Fibroblast of lung (primary cell): ENCODE measurements at regions not wholly inside any gene's neighbourhood (a gene's known extent, or its start where the extent isn't known, plus 50 kb on each side); places are given as distances from the start of the nearest gene placed in this dataset.

Experiments
- DNase-seq, 2 donors: peaks; one replicate each; pipeline versions ENCODE4 v3.0.0 to v3.0.0-alpha.2; 2010; ENCODE audit warnings: low read depth in 2 of 2
- H2AFZ ChIP-seq: 2 replicates; pipeline ENCODE4 v1.5.1; 2012; ENCODE audit warnings: low read length, control low read depth, inconsistent platforms
- H3K27ac ChIP-seq: 2 replicates; pipeline ENCODE4 v1.5.1; 2011; ENCODE audit warnings: low read length, control low read depth; ENCODE audit not compliant: insufficient read depth
- H3K27me3 ChIP-seq: 2 replicates; pipeline ENCODE4 v1.5.1; 2011; ENCODE audit warnings: mild to moderate bottlenecking, low read length; ENCODE audit not compliant: control insufficient read depth, insufficient read depth
- H3K36me3 ChIP-seq: 2 replicates; pipeline ENCODE4 v1.5.1; 2011; ENCODE audit warnings: low read length; ENCODE audit not compliant: control insufficient read depth, insufficient read depth
- H3K4me1 ChIP-seq: 2 replicates; pipeline ENCODE4 v1.5.1; 2011; ENCODE audit warnings: low read length; ENCODE audit not compliant: control insufficient read depth, insufficient read depth; ENCODE audit errors: extremely low read depth
- H3K4me2 ChIP-seq: 2 replicates; pipeline ENCODE4 v1.5.1; 2011; ENCODE audit warnings: low read length, control low read depth; ENCODE audit not compliant: insufficient read depth; ENCODE audit errors: extremely low read depth
- H3K4me3 ChIP-seq, 4 experiments: fragments of 200-600 bp in 1 of 4; sonication (generic) in 1 of 4; replicated peaks in 1 of 4; 2 replicates each; pipeline ENCODE4 v1.5.1; 2011 to 2016; ENCODE audit warnings: low read length in 4 of 4, low read depth in 3 of 4, mild to moderate bottlenecking in 3 of 4, control low read depth in 2 of 4, inconsistent platforms in 1 of 4, mixed read lengths in 1 of 4; ENCODE audit not compliant: insufficient read depth in 1 of 4; ENCODE audit errors: control extremely low read depth in 1 of 4
- H3K79me2 ChIP-seq: 2 replicates; pipeline ENCODE4 v1.5.1; 2012; ENCODE audit warnings: mild to moderate bottlenecking, low read length, inconsistent platforms; ENCODE audit not compliant: control insufficient read depth, insufficient read depth
- H3K9ac ChIP-seq: 2 replicates; pipeline ENCODE4 v1.5.1; 2011; ENCODE audit warnings: mild to moderate bottlenecking, low read length, control low read depth; ENCODE audit not compliant: insufficient read depth
- H3K9me3 ChIP-seq: 2 replicates; pipeline ENCODE4 v1.5.1; 2012; ENCODE audit warnings: low read depth, low read length; ENCODE audit not compliant: control insufficient read depth, insufficient read depth
- H4K20me1 ChIP-seq: 2 replicates; pipeline ENCODE4 v1.5.1; 2011; ENCODE audit warnings: low read length; ENCODE audit not compliant: control insufficient read depth, insufficient read depth; ENCODE audit errors: extremely low read depth
- EZH2 ChIP-seq: IDR thresholded peaks from 2 replicates; pipeline ENCODE4 v1.5.1; 2012; ENCODE audit warnings: low read length, control low read depth, mild to moderate bottlenecking; ENCODE audit errors: missing control alignments
- TF ChIP-seq, protein P1 (sequence below), 2 donors: IDR thresholded peaks in 1 of 2; conservative IDR thresholded peaks in 1 of 2; 1 replicate in 1 of 2; 2 replicates in 1 of 2; pipeline ENCODE4 v1.5.1; 2011 to 2012; ENCODE audit warnings: low read length in 2 of 2, control low read depth in 1 of 2, inconsistent platforms in 1 of 2, low read depth in 1 of 2, mild to moderate bottlenecking in 1 of 2

DNA sequence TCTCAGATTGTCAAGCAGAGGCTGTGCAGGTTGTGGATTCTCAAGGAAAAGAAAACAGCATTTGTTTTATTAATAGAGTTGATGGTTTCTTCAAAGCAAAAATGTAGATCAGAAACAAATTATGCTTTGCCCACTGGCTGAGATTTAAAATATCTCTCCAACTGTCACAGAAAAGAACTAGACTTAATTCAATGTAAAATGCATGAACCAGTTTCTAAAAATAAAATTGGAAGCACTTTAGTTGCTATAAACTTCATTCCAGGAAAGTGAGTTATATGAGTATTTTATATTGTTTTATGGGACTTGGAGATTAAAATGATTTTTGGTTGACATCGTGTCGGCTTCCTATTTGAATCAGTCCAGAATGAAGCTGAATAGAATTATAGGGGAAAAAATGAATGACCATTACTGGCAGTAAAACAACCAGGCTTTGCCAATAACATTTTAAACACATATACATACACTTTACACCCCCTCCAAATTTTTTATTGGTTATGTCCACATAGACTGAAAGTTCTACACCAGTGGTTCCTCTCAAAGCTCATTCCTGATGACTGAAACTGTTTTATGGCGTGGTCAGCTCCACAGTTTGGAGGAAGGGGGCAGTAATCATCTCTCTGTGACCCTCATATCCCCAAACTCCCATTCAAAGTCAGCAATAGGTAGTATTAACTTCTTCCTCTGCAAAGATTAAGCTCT is 55.5 kb upstream of the DAAM1 start:
- no peak overlapping the region for H2AFZ ChIP-seq

DNA sequence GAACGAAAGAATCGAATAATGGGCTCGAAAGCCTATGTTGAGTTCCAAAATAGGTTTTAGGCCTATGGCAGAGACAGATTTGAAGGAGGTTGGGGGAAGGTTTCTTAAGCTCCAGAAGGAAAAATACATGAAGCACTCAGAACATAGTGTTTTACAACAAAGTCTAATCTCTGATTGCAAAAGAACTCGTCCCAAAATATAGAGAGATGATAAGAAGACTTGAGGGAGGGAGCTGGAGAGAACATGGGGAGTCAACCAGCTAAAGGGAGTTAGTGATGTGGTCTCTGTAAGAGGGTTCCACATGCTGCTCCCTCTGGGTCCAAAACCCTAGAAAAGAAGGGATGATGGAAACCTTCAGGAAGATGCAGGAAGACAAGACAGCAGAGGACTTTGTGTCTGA is 54.8 kb upstream of the DAAM1 start:
- no peak for DNase-seq
- H3K27me3 ChIP-seq, result no peaks in the 10 kb centered on the region
- H3K9me3 ChIP-seq, result no peaks in the 10 kb centered on the region
- no peak overlapping the region for H2AFZ ChIP-seq
- H3K4me3 ChIP-seq, result no peak overlapping the region
- no peak overlapping the region for H3K27ac ChIP-seq
- H3K79me2 ChIP-seq, result no peaks in the 10 kb centered on the region
- no peaks in the 10 kb centered on the region for H4K20me1 ChIP-seq
- no peak for TF ChIP-seq EZH2
- TF ChIP-seq, protein P1, sequence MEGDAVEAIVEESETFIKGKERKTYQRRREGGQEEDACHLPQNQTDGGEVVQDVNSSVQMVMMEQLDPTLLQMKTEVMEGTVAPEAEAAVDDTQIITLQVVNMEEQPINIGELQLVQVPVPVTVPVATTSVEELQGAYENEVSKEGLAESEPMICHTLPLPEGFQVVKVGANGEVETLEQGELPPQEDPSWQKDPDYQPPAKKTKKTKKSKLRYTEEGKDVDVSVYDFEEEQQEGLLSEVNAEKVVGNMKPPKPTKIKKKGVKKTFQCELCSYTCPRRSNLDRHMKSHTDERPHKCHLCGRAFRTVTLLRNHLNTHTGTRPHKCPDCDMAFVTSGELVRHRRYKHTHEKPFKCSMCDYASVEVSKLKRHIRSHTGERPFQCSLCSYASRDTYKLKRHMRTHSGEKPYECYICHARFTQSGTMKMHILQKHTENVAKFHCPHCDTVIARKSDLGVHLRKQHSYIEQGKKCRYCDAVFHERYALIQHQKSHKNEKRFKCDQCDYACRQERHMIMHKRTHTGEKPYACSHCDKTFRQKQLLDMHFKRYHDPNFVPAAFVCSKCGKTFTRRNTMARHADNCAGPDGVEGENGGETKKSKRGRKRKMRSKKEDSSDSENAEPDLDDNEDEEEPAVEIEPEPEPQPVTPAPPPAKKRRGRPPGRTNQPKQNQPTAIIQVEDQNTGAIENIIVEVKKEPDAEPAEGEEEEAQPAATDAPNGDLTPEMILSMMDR (conservative IDR thresholded peaks at IDR 0.05 in 1 of 2, IDR thresholded peaks at IDR 0.05 in 1 of 2; ENCODE audit: low read depth in 1 of 2, low read length in 2 of 2), result no peak
- H3K9ac ChIP-seq, result no peak overlapping the region
- H3K4me2 ChIP-seq, result no peak overlapping the region
- H3K36me3 ChIP-seq, result no peaks in the 10 kb centered on the region
- no peaks in the 10 kb centered on the region for H3K4me1 ChIP-seq

More for the DNA sequence above, 55.5 kb upstream of the DAAM1 start:
- no peaks in the 10 kb centered on the region for H3K9me3 ChIP-seq
- DNase-seq, result peak; percentile 15 to 36
- H3K27ac ChIP-seq, result no peak overlapping the region
- H4K20me1 ChIP-seq, result no peaks in the 10 kb centered on the region
- no peaks in the 10 kb centered on the region for H3K27me3 ChIP-seq
- no peak overlapping the region for H3K4me2 ChIP-seq
- TF ChIP-seq, protein P1 (conservative IDR thresholded peaks at IDR 0.05 in 1 of 2, IDR thresholded peaks at IDR 0.05 in 1 of 2; ENCODE audit: low read depth in 1 of 2, low read length in 2 of 2), result peak; percentile 28 to 47
- TF ChIP-seq EZH2, result no peak
- H3K36me3 ChIP-seq, result no peaks in the 10 kb centered on the region
- H3K79me2 ChIP-seq, result no peaks in the 10 kb centered on the region
- H3K9ac ChIP-seq, result no peak overlapping the region
- no peaks in the 10 kb centered on the region for H3K4me1 ChIP-seq
- H3K4me3 ChIP-seq, result no peak overlapping the region

DNA sequence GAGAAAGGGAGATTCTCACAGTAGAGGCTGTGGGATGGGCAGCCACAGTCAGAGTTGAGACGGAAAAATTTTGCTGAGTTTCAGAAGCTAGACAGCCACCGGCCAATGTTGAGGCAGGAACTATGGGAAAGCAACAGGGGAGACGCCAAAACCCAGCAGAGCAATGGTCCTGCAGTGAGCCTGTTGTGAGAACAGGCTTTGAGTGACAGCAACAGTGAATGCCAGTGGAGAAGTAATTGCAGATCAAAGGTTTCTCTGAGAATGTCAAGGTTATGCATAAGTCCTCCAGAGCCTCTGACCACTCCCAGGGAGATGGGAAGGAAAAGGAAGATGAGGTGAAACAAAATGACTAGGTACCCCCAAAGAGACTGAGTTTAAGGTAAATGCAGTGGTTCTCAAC is 54.2 kb upstream of the DAAM1 start:
- Histone ChIP-seq H4K20me1 (no peaks in the 10 kb centered on the region), H3K27ac (no peak overlapping the region), H3K9me3 (no peaks in the 10 kb centered on the region), H3K4me1 (no peaks in the 10 kb centered on the region), H3K27me3 (no peaks in the 10 kb centered on the region), H3K9ac (no peak overlapping the region), H3K36me3 (no peaks in the 10 kb centered on the region), H3K4me2 (no peak overlapping the region), H3K4me3 (no peak overlapping the region), H2AFZ (no peak overlapping the region), H3K79me2 (no peaks in the 10 kb centered on the region)
- no peak for DNase-seq
- TF ChIP-seq, protein P1 (conservative IDR thresholded peaks at IDR 0.05 in 1 of 2, IDR thresholded peaks at IDR 0.05 in 1 of 2; ENCODE audit: low read depth in 1 of 2, low read length in 2 of 2), result no peak
- TF ChIP-seq EZH2, result no peak
